H9 (cell line): ENCODE measurements at regions not wholly inside any gene's neighbourhood (a gene's known extent, or its start where the extent isn't known, plus 50 kb on each side); places are given as distances from the start of the nearest gene placed in this dataset.

ENCODE experiments used
- DNase-seq: peaks from one replicate; pipeline ENCODE4 v3.0.0-alpha.2; 2017
- H2AFZ ChIP-seq: one replicate; pipeline ENCODE4 v1.6.1; 2013; ENCODE audit warnings: mild to moderate bottlenecking, low read length, control low read depth, moderate library complexity
- H2AK5ac ChIP-seq: 2 replicates; pipeline ENCODE4 v1.6.1; 2013; ENCODE audit warnings: low read length, control low read depth, mixed read lengths; ENCODE audit not compliant: insufficient read length
- H2BK120ac ChIP-seq: one replicate; pipeline ENCODE4 v1.6.1; 2013; ENCODE audit warnings: low read depth, mild to moderate bottlenecking, low read length, control low read depth, inconsistent platforms; ENCODE audit not compliant: poor library complexity, severe bottlenecking
- H2BK12ac ChIP-seq: 2 replicates; pipeline ENCODE4 v1.6.1; 2013; ENCODE audit warnings: low read length, control low read depth, mixed read lengths, low read depth; ENCODE audit not compliant: insufficient read length
- H2BK15ac ChIP-seq: 2 replicates; pipeline ENCODE4 v1.6.1; 2013; ENCODE audit warnings: low read depth, low read length, control low read depth
- H2BK20ac ChIP-seq: one replicate; pipeline ENCODE4 v1.6.1; 2013; ENCODE audit warnings: low read depth, mild to moderate bottlenecking, low read length, control low read depth, inconsistent platforms; ENCODE audit not compliant: poor library complexity, severe bottlenecking
- H2BK5ac ChIP-seq: 2 replicates; pipeline ENCODE4 v1.6.1; 2013; ENCODE audit warnings: low read length, control low read depth, mixed read lengths; ENCODE audit not compliant: insufficient read length
- H3K14ac ChIP-seq: 2 replicates; pipeline ENCODE4 v1.6.1; 2013; ENCODE audit warnings: low read length, control low read depth; ENCODE audit not compliant: insufficient read depth
- H3K18ac ChIP-seq: 2 replicates; pipeline ENCODE4 v1.6.1; 2013; ENCODE audit warnings: low read depth, mild to moderate bottlenecking, mixed read lengths, low read length, control low read depth; ENCODE audit not compliant: insufficient read length
- H3K23ac ChIP-seq: 2 replicates; pipeline ENCODE4 v1.6.1; 2013; ENCODE audit warnings: low read length, control low read depth, mixed read lengths, low read depth; ENCODE audit not compliant: insufficient read length
- H3K23me2 ChIP-seq: 2 replicates; pipeline ENCODE4 v1.6.1; 2013; ENCODE audit warnings: low read depth, mild to moderate bottlenecking, mixed read lengths, low read length, control low read depth; ENCODE audit not compliant: insufficient read length, poor library complexity, severe bottlenecking
- H3K27ac ChIP-seq: 2 replicates; pipeline ENCODE4 v1.5.1; 2013; ENCODE audit warnings: low read length, control low read depth, mixed read lengths, low read depth; ENCODE audit not compliant: insufficient read length
- H3K27me3 ChIP-seq: 2 replicates; pipeline ENCODE4 v1.6.1; 2013; ENCODE audit warnings: low read length, control low read depth, inconsistent platforms; ENCODE audit not compliant: insufficient read depth
- H3K4ac ChIP-seq: 2 replicates; pipeline ENCODE4 v1.6.1; 2013; ENCODE audit warnings: low read depth, mild to moderate bottlenecking, control low read depth, inconsistent platforms, low read length, moderate library complexity
- H3K4me1 ChIP-seq: 2 replicates; pipeline ENCODE4 v1.6.1; 2013; ENCODE audit warnings: low read length, control low read depth, inconsistent platforms; ENCODE audit not compliant: insufficient read depth
- H3K4me2 ChIP-seq: 2 replicates; pipeline ENCODE4 v1.6.1; 2013; ENCODE audit warnings: low read length, control low read depth, mixed read lengths; ENCODE audit not compliant: insufficient read length, insufficient read depth
- H3K56ac ChIP-seq: 2 replicates; pipeline ENCODE4 v1.6.1; 2013; ENCODE audit warnings: low read depth, mild to moderate bottlenecking, mixed read lengths, low read length, control low read depth; ENCODE audit not compliant: insufficient read length
- H3K79me1 ChIP-seq: 2 replicates; pipeline ENCODE4 v1.6.1; 2013; ENCODE audit warnings: low read depth, mild to moderate bottlenecking, moderate library complexity, low read length, control low read depth, inconsistent platforms; ENCODE audit not compliant: insufficient read depth, poor library complexity, severe bottlenecking
- H3K79me2 ChIP-seq: 2 replicates; pipeline ENCODE4 v1.6.1; 2013; ENCODE audit warnings: low read length, control low read depth, inconsistent platforms; ENCODE audit not compliant: insufficient read depth
- H3K9ac ChIP-seq: 2 replicates; pipeline ENCODE4 v1.6.1; 2013; ENCODE audit warnings: low read length, control low read depth, mixed read lengths; ENCODE audit not compliant: insufficient read length; ENCODE audit errors: extremely low read depth
- H3K9me3 ChIP-seq: one replicate; pipeline ENCODE4 v1.6.1; 2013; ENCODE audit warnings: low read depth, low read length, inconsistent platforms; ENCODE audit not compliant: control insufficient read depth
- H3T11ph ChIP-seq: one replicate; pipeline ENCODE4 v1.6.1; 2013; ENCODE audit warnings: mild to moderate bottlenecking, low read length, control low read depth, inconsistent platforms
- H4K20me1 ChIP-seq: one replicate; pipeline ENCODE4 v1.6.1; 2013; ENCODE audit not compliant: control insufficient read depth, insufficient read length, insufficient read depth
- H4K5ac ChIP-seq: 2 replicates; pipeline ENCODE4 v1.6.1; 2013; ENCODE audit warnings: low read depth, mild to moderate bottlenecking, mixed read lengths, low read length, control low read depth; ENCODE audit not compliant: insufficient read length
- H4K8ac ChIP-seq: replicated peaks from 2 replicates; pipeline ENCODE4 v1.6.1; 2013; ENCODE audit warnings: low read length, control low read depth, mixed read lengths, low read depth; ENCODE audit not compliant: insufficient read length
- H4K91ac ChIP-seq: 2 replicates; pipeline ENCODE4 v1.6.1; 2013; ENCODE audit warnings: low read depth, mild to moderate bottlenecking, moderate library complexity, mixed read lengths, low read length, control low read depth; ENCODE audit not compliant: insufficient read length
- H3K27ac Mint-ChIP-seq, 3 experiments: 2 replicates in 2 of 3; 3 replicates in 1 of 3; pipeline ENCODE4 v1.8.0; 2020 to 2021; ENCODE audit warnings: mixed read lengths in 3 of 3, mild to moderate bottlenecking in 1 of 3, moderate library complexity in 1 of 3
- H3K27me3 Mint-ChIP-seq: 2 replicates; pipeline ENCODE4 v1.8.0; 2021; ENCODE audit warnings: low read depth, mild to moderate bottlenecking, moderate library complexity, mixed read lengths
- H3K36me3 Mint-ChIP-seq, 3 experiments: 2 replicates in 2 of 3; 3 replicates in 1 of 3; pipeline ENCODE4 v1.8.0; 2020 to 2021; ENCODE audit warnings: low read depth in 3 of 3, mixed read lengths in 3 of 3; ENCODE audit not compliant: insufficient read depth in 1 of 3
- H3K4me1 Mint-ChIP-seq, 2 experiments: 2 replicates each; pipeline ENCODE4 v1.8.0; 2020; ENCODE audit warnings: mixed read lengths in 2 of 2
- H3K4me3 Mint-ChIP-seq, 2 experiments: 2 replicates in 1 of 2; 3 replicates in 1 of 2; pipeline ENCODE4 v1.8.0; 2020 to 2021; ENCODE audit warnings: mild to moderate bottlenecking in 2 of 2, mixed read lengths in 2 of 2, moderate library complexity in 1 of 2
- H3K9me3 Mint-ChIP-seq, 2 experiments: 2 replicates in 1 of 2; 3 replicates in 1 of 2; pipeline ENCODE4 v1.8.0; 2020; ENCODE audit warnings: mild to moderate bottlenecking in 2 of 2, mixed read lengths in 2 of 2, moderate library complexity in 1 of 2
- CTCF ChIP-seq: fragments of 200-600 bp; sonication (generic); conservative IDR thresholded peaks from 3 replicates; pipeline ENCODE4 v1.8.0; 2021; ENCODE audit warnings: antibody characterized with exemption, mild to moderate bottlenecking
- WGBS: extraction: QIAGEN DNeasy Blood & Tissue Kit; methylation state at CpG from one replicate; pipeline ENCODE4 v1.1.7; 2013; ENCODE audit warnings: missing lambda C conversion rate, low lambda C conversion rate, mixed read lengths; ENCODE audit not compliant: insufficient read length; ENCODE audit errors: extremely low coverage; 5-methylcytosine and 5-hydroxymethylcytosine counted together

DNA sequence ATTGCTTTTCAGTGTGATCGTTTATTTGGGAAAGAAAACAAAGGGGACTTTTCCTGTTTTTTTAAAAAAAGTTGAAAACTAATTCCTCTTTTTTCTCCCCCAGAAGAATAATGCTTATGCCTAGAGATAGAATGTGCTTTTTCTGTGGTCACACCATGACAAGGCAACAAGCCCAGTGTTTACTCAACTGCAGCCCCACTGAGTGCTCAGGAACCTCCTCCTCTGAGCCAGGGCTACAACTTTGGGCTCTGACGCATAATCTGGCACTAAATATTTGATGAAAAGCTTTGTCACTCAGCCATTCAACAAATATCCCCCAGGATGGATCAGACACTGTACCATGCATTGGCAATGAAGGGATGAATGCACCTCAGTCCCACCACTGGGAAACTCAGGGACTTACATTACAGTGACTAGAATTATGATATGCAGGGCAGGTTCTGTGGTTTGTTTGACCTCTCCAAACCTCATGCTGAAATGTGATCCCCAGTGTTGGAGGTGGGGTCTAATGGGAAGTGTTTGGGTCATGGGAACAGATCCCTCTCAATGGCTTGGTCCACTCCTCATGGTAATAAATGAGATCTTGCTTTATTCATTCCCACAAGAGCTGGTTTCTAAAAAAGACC is 155.9 kb downstream of the CCDC34 start:
- H2BK20ac ChIP-seq = no peak overlapping the region
- no peaks in the 10 kb centered on the region for H4K20me1 ChIP-seq
- H3K27ac Mint-ChIP-seq = peak overlapping the region in 1 of 3 experiments; percentile 14; a peak in 1 of 7 replicates
- H3K14ac ChIP-seq = no peak overlapping the region
- no peaks in the 10 kb centered on the region for H3K79me2 ChIP-seq
- no peak overlapping the region for H3K23ac ChIP-seq
- no peak overlapping the region for H3K4ac ChIP-seq
- H3K4me1 Mint-ChIP-seq = peaks cover 18 to 23% of the 10 kb centered on the region in 2 experiments
- H3K23me2 ChIP-seq = no peaks in the 10 kb centered on the region
- H2BK5ac ChIP-seq = no peak overlapping the region
- H3K79me1 ChIP-seq = no peaks in the 10 kb centered on the region
- no peak overlapping the region for H2AFZ ChIP-seq
- no peak overlapping the region for H2AK5ac ChIP-seq
- H2BK15ac ChIP-seq = no peak overlapping the region
- H3T11ph ChIP-seq = no peak overlapping the region
- WGBS = no CpG with 5 or more reads among the region's 2 CpGs
- no peak overlapping the region for H3K56ac ChIP-seq
- H3K27ac ChIP-seq = no peak overlapping the region
- no peaks in the 10 kb centered on the region; the same call in 1 of the 2 replicates for H3K4me1 ChIP-seq
- H4K5ac ChIP-seq = no peak overlapping the region
- H3K4me2 ChIP-seq = no peak overlapping the region
- no peak overlapping the region for H3K9ac ChIP-seq
- H2BK120ac ChIP-seq = no peak overlapping the region
- no peaks in the 10 kb centered on the region for H3K9me3 ChIP-seq
- H3K27me3 ChIP-seq = no peaks in the 10 kb centered on the region
- no peak overlapping the region for H4K91ac ChIP-seq
- no peak overlapping the region for H2BK12ac ChIP-seq
- DNase-seq = no peak
- no peak for TF ChIP-seq CTCF
- no peaks in the 10 kb centered on the region for H3K27me3 Mint-ChIP-seq
- no peak overlapping the region for H3K18ac ChIP-seq
- no peak overlapping the region for H3K4me3 Mint-ChIP-seq
- no peak overlapping the region for H4K8ac ChIP-seq
- peaks cover 2 to 23% (median 19%) of the 10 kb centered on the region in 3 experiments; a peak in 4 of 7 replicates for H3K36me3 Mint-ChIP-seq
- H3K9me3 Mint-ChIP-seq = no peaks in the 10 kb centered on the region
